HUES64 (cell line): ENCODE measurements at regions not wholly inside any gene's neighbourhood (a gene's known extent, or its start where the extent isn't known, plus 50 kb on each side); places are given as distances from the start of the nearest gene placed in this dataset.

Experiments
- H3K27ac ChIP-seq: 2 replicates; pipeline ENCODE4 v1.7.0; 2013; ENCODE audit warnings: low read depth, low read length, inconsistent platforms
- H3K27me3 ChIP-seq: 2 replicates; pipeline ENCODE4 v1.6.1; 2013; ENCODE audit warnings: mild to moderate bottlenecking, low read length; ENCODE audit not compliant: insufficient read depth
- H3K36me3 ChIP-seq: 2 replicates; pipeline ENCODE4 v1.6.1; 2013; ENCODE audit warnings: mild to moderate bottlenecking, low read length; ENCODE audit not compliant: insufficient read depth
- H3K4me1 ChIP-seq: 2 replicates; pipeline ENCODE4 v1.6.1; 2013; ENCODE audit warnings: mild to moderate bottlenecking, low read length, moderate library complexity; ENCODE audit not compliant: insufficient read depth
- H3K4me3 ChIP-seq: 2 replicates; pipeline ENCODE4 v1.5.1; 2013; ENCODE audit warnings: mild to moderate bottlenecking, low read length, moderate library complexity
- H3K9ac ChIP-seq: 2 replicates; pipeline ENCODE4 v1.6.1; 2013; ENCODE audit warnings: mild to moderate bottlenecking, low read depth, low read length
- H3K9me3 ChIP-seq: 2 replicates; pipeline ENCODE4 v1.6.1; 2013; ENCODE audit warnings: low read depth, low read length; ENCODE audit not compliant: insufficient read depth
- WGBS: fragments of 150-250, 120-280 bp; methylation state at CpG from one replicate; pipeline ENCODE4 v1.1.7; 2013; ENCODE audit warnings: missing lambda C conversion rate; 5-methylcytosine and 5-hydroxymethylcytosine counted together

- Histone ChIP-seq H3K27me3 (no peaks in the 10 kb centered on the region), H3K4me3 (no peak overlapping the region), H3K4me1 (no peaks in the 10 kb centered on the region), H3K9ac (no peak overlapping the region), H3K36me3 (no peaks in the 10 kb centered on the region), H3K27ac (no peak overlapping the region), H3K9me3 (no peaks in the 10 kb centered on the region)
- WGBS = 97% methylated on average over 1 of the region's 1 CpG
These were observed 223.9 kb upstream of the TPM1 start for GRCh38 chr15:62818691-62819090.

- Histone ChIP-seq H3K9ac (no peak overlapping the region), H3K4me1 (no peaks in the 10 kb centered on the region), H3K27ac (no peak overlapping the region), H3K4me3 (no peak overlapping the region), H3K27me3 (no peaks in the 10 kb centered on the region), H3K36me3 (no peaks in the 10 kb centered on the region), H3K9me3 (no peaks in the 10 kb centered on the region)
- 93% methylated on average over 10 of the region's 10 CpGs for WGBS
These were observed 221.0 kb upstream of the TPM1 start for GRCh38 chr15:62821384-62822131.

- 90% methylated on average over 4 of the region's 4 CpGs for WGBS
These were observed 220.3 kb upstream of the TPM1 start for GRCh38 chr15:62822228-62822627.

GRCh38 chr15:62823561-62823960 lies 219.0 kb upstream of the TPM1 start:
- WGBS = 95% methylated on average over 8 of the region's 8 CpGs
- H3K4me1 ChIP-seq = no peaks in the 10 kb centered on the region
- no peaks in the 10 kb centered on the region for H3K36me3 ChIP-seq
- H3K9ac ChIP-seq = no peak overlapping the region
- no peaks in the 10 kb centered on the region for H3K27me3 ChIP-seq
- H3K27ac ChIP-seq = no peak overlapping the region
- no peak overlapping the region for H3K4me3 ChIP-seq
- H3K9me3 ChIP-seq = no peaks in the 10 kb centered on the region

More at GRCh38 chr15:62822228-62822627, 220.3 kb upstream of the TPM1 start:
- H3K4me1 ChIP-seq = no peaks in the 10 kb centered on the region
- no peaks in the 10 kb centered on the region for H3K9me3 ChIP-seq
- H3K4me3 ChIP-seq = no peak overlapping the region
- H3K9ac ChIP-seq = no peak overlapping the region
- no peaks in the 10 kb centered on the region for H3K36me3 ChIP-seq
- H3K27ac ChIP-seq = no peak overlapping the region
- no peaks in the 10 kb centered on the region for H3K27me3 ChIP-seq

- Histone ChIP-seq H3K9ac (no peak overlapping the region), H3K36me3 (no peaks in the 10 kb centered on the region), H3K4me3 (no peak overlapping the region), H3K27ac (no peak overlapping the region), H3K9me3 (no peaks in the 10 kb centered on the region), H3K27me3 (no peaks in the 10 kb centered on the region), H3K4me1 (no peaks in the 10 kb centered on the region)
- WGBS = 84% methylated on average over 2 of the region's 2 CpGs
These were observed 218.2 kb upstream of the TPM1 start for GRCh38 chr15:62824111-62825015.

GRCh38 chr15:62825191-62825590 lies 217.4 kb upstream of the TPM1 start:
- Histone ChIP-seq H3K9ac (no peak overlapping the region), H3K27ac (no peak overlapping the region), H3K27me3 (no peaks in the 10 kb centered on the region), H3K4me3 (no peak overlapping the region), H3K9me3 (no peaks in the 10 kb centered on the region), H3K4me1 (no peaks in the 10 kb centered on the region), H3K36me3 (no peaks in the 10 kb centered on the region)
- WGBS = 91% methylated on average over 4 of the region's 4 CpGs

GRCh38 chr15:62826561-62826960 lies 216.0 kb upstream of the TPM1 start:
- Histone ChIP-seq H3K4me3 (no peak overlapping the region), H3K27me3 (no peaks in the 10 kb centered on the region), H3K9ac (no peak overlapping the region), H3K9me3 (no peaks in the 10 kb centered on the region), H3K27ac (no peak overlapping the region), H3K4me1 (no peaks in the 10 kb centered on the region), H3K36me3 (no peaks in the 10 kb centered on the region)
- WGBS = 92% methylated on average over 1 of the region's 1 CpG

GRCh38 chr15:62828364-62828763 lies 214.2 kb upstream of the TPM1 start:
- Histone ChIP-seq H3K36me3 (no peaks in the 10 kb centered on the region), H3K4me1 (no peaks in the 10 kb centered on the region), H3K9ac (no peak overlapping the region), H3K27me3 (no peaks in the 10 kb centered on the region), H3K4me3 (no peak overlapping the region), H3K9me3 (no peaks in the 10 kb centered on the region), H3K27ac (no peak overlapping the region)
- WGBS = no CpG with 5 or more reads among the region's 1 CpG

- 88% methylated on average over 2 of the region's 2 CpGs for WGBS
These were observed 210.3 kb upstream of the TPM1 start for GRCh38 chr15:62832231-62832630.

GRCh38 chr15:62833646-62834045 lies 208.9 kb upstream of the TPM1 start:
- Histone ChIP-seq H3K4me1 (no peaks in the 10 kb centered on the region), H3K27me3 (no peaks in the 10 kb centered on the region), H3K27ac (no peak overlapping the region), H3K36me3 (peaks cover 12% of the 10 kb centered on the region), H3K4me3 (no peak overlapping the region), H3K9me3 (no peaks in the 10 kb centered on the region), H3K9ac (no peak overlapping the region)
- 90% methylated on average over 12 of the region's 12 CpGs for WGBS

More at GRCh38 chr15:62832231-62832630, 210.3 kb upstream of the TPM1 start:
- H3K9me3 ChIP-seq = no peaks in the 10 kb centered on the region
- H3K27me3 ChIP-seq = no peaks in the 10 kb centered on the region
- no peak overlapping the region for H3K9ac ChIP-seq
- H3K4me1 ChIP-seq = no peaks in the 10 kb centered on the region
- peaks cover 12% of the 10 kb centered on the region for H3K36me3 ChIP-seq
- no peak overlapping the region for H3K4me3 ChIP-seq
- H3K27ac ChIP-seq = no peak overlapping the region

- WGBS = 93% methylated on average over 7 of the region's 7 CpGs
- Histone ChIP-seq H3K9ac (no peak overlapping the region), H3K4me1 (no peaks in the 10 kb centered on the region), H3K27ac (no peak overlapping the region), H3K27me3 (no peaks in the 10 kb centered on the region), H3K36me3 (peaks cover 12% of the 10 kb centered on the region), H3K4me3 (no peak overlapping the region), H3K9me3 (no peaks in the 10 kb centered on the region)
These were observed 207.7 kb upstream of the TPM1 start for GRCh38 chr15:62834686-62835329.
